ENCODE measurements at regions not wholly inside any gene's neighbourhood (a gene's known extent, or its start where the extent isn't known, plus 50 kb on each side); places are given as distances from the start of the nearest gene placed in this dataset.
"Not testable (repeated sequence)": the region's sequence is repeated elsewhere in the genome, so short reads cannot be mapped to it uniquely, and the experiment has no call there.

DNA sequence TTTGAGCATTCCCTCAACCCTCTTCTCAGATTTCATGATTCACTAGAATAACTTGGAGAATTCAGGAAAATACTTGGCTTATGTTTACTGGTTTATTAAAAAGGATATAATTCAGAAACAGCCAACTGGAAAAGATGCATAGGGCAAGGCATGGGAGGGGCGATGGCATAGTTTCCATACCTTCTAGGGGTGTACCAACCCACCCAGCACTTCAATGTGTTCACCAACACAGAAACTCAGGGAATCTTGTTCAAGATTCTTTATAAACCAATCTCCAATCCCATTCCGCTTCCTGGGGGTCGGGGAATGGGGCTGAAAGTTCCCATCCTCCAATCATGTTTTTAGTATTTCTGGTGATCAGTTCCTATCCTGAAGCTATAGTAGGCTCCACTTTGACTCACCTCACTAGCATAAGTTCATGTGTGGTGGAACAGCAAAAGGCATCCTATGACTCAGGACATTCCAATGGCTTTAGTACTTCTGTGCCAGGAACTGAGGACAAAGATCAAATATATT lies 164.4 kb downstream of the SIM1 start:
- H3K9me3 ChIP-seq, result no peaks in the 10 kb centered on the region
- H3K4me1 ChIP-seq, result no peaks in the 10 kb centered on the region
- in situ Hi-C loops (cut with MboI; ENCODE audit: low sequenced_read_pairs in 4 of 4) (no loop called here), intact Hi-C loops (cut with DNase I; ENCODE audit: low total_unique reads) (no loop called here)
- no peaks in the 10 kb centered on the region for H3K36me3 ChIP-seq
- no peak overlapping the region for H3K27ac ChIP-seq
- DNase-seq (no peak), ATAC-seq (no peak)
- no peak overlapping the region for H3K4me3 ChIP-seq
- TF ChIP-seq POLR2A (IDR thresholded peaks at IDR 0.05), result no peak
- TF ChIP-seq, protein P1, sequence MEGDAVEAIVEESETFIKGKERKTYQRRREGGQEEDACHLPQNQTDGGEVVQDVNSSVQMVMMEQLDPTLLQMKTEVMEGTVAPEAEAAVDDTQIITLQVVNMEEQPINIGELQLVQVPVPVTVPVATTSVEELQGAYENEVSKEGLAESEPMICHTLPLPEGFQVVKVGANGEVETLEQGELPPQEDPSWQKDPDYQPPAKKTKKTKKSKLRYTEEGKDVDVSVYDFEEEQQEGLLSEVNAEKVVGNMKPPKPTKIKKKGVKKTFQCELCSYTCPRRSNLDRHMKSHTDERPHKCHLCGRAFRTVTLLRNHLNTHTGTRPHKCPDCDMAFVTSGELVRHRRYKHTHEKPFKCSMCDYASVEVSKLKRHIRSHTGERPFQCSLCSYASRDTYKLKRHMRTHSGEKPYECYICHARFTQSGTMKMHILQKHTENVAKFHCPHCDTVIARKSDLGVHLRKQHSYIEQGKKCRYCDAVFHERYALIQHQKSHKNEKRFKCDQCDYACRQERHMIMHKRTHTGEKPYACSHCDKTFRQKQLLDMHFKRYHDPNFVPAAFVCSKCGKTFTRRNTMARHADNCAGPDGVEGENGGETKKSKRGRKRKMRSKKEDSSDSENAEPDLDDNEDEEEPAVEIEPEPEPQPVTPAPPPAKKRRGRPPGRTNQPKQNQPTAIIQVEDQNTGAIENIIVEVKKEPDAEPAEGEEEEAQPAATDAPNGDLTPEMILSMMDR (IDR thresholded peaks at IDR 0.05 in 4 of 5, conservative IDR thresholded peaks at IDR 0.05 in 1 of 5), result no peak
- H3K27me3 ChIP-seq, result no peaks in the 10 kb centered on the region

DNA sequence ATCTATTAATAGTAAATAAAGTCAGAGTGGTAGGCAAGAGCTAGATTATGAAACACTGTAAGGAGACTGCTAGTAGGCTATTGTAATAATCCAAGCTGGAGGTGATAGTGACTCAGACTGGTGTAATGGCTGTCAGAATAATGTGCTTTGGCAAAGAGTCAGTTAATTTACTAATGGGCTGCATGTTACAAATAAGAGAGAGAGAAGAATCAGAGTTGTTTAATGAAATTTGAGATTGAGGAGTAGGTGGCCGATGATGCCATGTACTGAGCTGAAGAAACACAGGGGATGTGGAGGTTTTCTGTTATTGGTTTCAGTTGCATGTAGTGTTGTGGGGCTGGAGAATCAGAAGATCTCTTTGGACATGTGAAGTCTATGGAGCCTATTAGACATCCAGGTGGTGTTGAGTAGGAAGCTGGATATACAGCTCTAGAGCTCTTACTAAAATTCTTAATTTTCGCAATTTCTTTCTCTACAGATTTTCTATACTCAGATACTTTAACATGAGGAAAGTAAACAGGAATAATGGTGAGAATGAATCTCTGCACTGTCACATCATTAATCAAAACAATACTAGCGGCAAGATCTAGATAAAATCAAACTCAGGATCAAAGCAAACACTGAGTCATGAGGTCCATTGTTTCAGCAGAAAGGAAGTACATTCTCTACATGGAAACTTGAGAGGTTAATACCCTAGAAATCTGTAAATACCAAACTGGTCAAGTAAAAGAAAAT lies 167.7 kb downstream of the SIM1 start:
- Histone ChIP-seq H3K4me3 (no peak overlapping the region), H3K4me1 (no peaks in the 10 kb centered on the region), H3K9me3 (no peaks in the 10 kb centered on the region), H3K27ac (no peak overlapping the region), H3K27me3 (no peaks in the 10 kb centered on the region), H3K36me3 (no peaks in the 10 kb centered on the region)
- DNase-seq (no peak), ATAC-seq (no peak)
- intact Hi-C loops (cut with DNase I; ENCODE audit: low total_unique reads), result no loop called here
- in situ Hi-C loops (cut with MboI; ENCODE audit: low sequenced_read_pairs in 4 of 4), result no loop called here
- TF ChIP-seq POLR2A (IDR thresholded peaks at IDR 0.05), result no peak
- TF ChIP-seq, protein P1 (IDR thresholded peaks at IDR 0.05 in 4 of 5, conservative IDR thresholded peaks at IDR 0.05 in 1 of 5), result no peak

- in situ Hi-C loops (cut with MboI; ENCODE audit: low sequenced_read_pairs in 4 of 4); ATAC-seq; H3K4me3 ChIP-seq; DNase-seq; intact Hi-C loops (cut with DNase I; ENCODE audit: low total_unique reads); H3K27ac ChIP-seq; H3K27me3 ChIP-seq; H3K9me3 ChIP-seq; H3K36me3 ChIP-seq; H3K4me1 ChIP-seq: not testable (repeated sequence)
Observed at GRCh38 chr6:100295172-100295571, 169.5 kb downstream of the SIM1 start.

- no peak for DNase-seq
- no peak overlapping the region for H3K27ac ChIP-seq
- no peaks in the 10 kb centered on the region for H3K9me3 ChIP-seq
- in situ Hi-C loops (cut with MboI; ENCODE audit: low sequenced_read_pairs in 4 of 4), result no loop called here
- no peaks in the 10 kb centered on the region for H3K4me1 ChIP-seq
- TF ChIP-seq, protein P1 (IDR thresholded peaks at IDR 0.05 in 4 of 5, conservative IDR thresholded peaks at IDR 0.05 in 1 of 5), result no peak
- no peak for TF ChIP-seq POLR2A (IDR thresholded peaks at IDR 0.05)
- no peak for ATAC-seq
- no peak overlapping the region for H3K4me3 ChIP-seq
- no peaks in the 10 kb centered on the region for H3K36me3 ChIP-seq
- intact Hi-C loops (cut with DNase I; ENCODE audit: low total_unique reads), result no loop called here
- no peaks in the 10 kb centered on the region for H3K27me3 ChIP-seq
Observed at GRCh38 chr6:100289285-100289684, 175.4 kb downstream of the SIM1 start.

GRCh38 chr6:100288311-100288710 lies 176.4 kb downstream of the SIM1 start:
- TF ChIP-seq, protein P1 (IDR thresholded peaks at IDR 0.05 in 4 of 5, conservative IDR thresholded peaks at IDR 0.05 in 1 of 5), result no peak
- TF ChIP-seq POLR2A (IDR thresholded peaks at IDR 0.05), result no peak
- intact Hi-C loops (cut with DNase I; ENCODE audit: low total_unique reads), result no loop called here
- ATAC-seq, result no peak
- no peaks in the 10 kb centered on the region for H3K9me3 ChIP-seq
- in situ Hi-C loops (cut with MboI; ENCODE audit: low sequenced_read_pairs in 4 of 4), result no loop called here
- no peak overlapping the region for H3K4me3 ChIP-seq
- no peaks in the 10 kb centered on the region for H3K27me3 ChIP-seq
- H3K36me3 ChIP-seq, result no peaks in the 10 kb centered on the region
- H3K27ac ChIP-seq, result no peak overlapping the region
- DNase-seq, result no peak
- H3K4me1 ChIP-seq, result no peaks in the 10 kb centered on the region
